CD4-positive, alpha-beta T cell (primary cell): ENCODE measurements at regions not wholly inside any gene's neighbourhood (a gene's known extent, or its start where the extent isn't known, plus 50 kb on each side); places are given as distances from the start of the nearest gene placed in this dataset.

Experiments used
- ATAC-seq: fragments of 200-7000 bp; cut with Tn5 transposase; one replicate; pipeline ENCODE4 v1.10.0; 2022; ENCODE audit warnings: mild to moderate bottlenecking; ENCODE audit not compliant: poor library complexity
- CTCF ChIA-PET: fragments of 350-600 bp; sonication (Branson Sonifier 250); formaldehyde crosslinking; loops from one replicate; lab custom pipeline; 2021; ENCODE audit warnings: antibody characterized with exemption, inconsistent platforms; lab: Charles Lee
- POLR2A ChIA-PET: fragments of 350-600 bp; sonication (Branson Sonifier 250); formaldehyde crosslinking; loops from one replicate; lab custom pipeline; 2021; ENCODE audit warnings: antibody characterized with exemption, inconsistent platforms; lab: Charles Lee
- DNase-seq, 14 experiments: peaks; one replicate each; pipeline ENCODE4 v3.0.0-alpha.2; 2013 to 2020; ENCODE audit warnings: mixed read lengths in 2 of 14
- H3K27ac ChIP-seq, 2 donors: one replicate each; pipeline versions ENCODE4 v1.5.1 to v1.7.0; 2013; ENCODE audit warnings: low read length in 2 of 2, low read depth in 1 of 2, mild to moderate bottlenecking in 1 of 2
- H3K27me3 ChIP-seq, 2 experiments: 1 replicate in 1 of 2; 2 replicates in 1 of 2; pipeline versions ENCODE4 v1.6.1 to v1.7.0; 2013; ENCODE audit warnings: low read length in 2 of 2, control low read depth in 1 of 2, mild to moderate bottlenecking in 1 of 2, moderate library complexity in 1 of 2; ENCODE audit not compliant: insufficient read depth in 2 of 2, control insufficient read depth in 1 of 2
- H3K36me3 ChIP-seq: one replicate; pipeline ENCODE4 v1.6.1; 2013; ENCODE audit warnings: low read length, control low read depth; ENCODE audit not compliant: insufficient read depth
- H3K4me1 ChIP-seq: one replicate; pipeline ENCODE4 v1.6.1; 2013; ENCODE audit warnings: low read length, control low read depth; ENCODE audit not compliant: insufficient read depth
- H3K4me3 ChIP-seq: one replicate; pipeline ENCODE4 v1.5.1; 2013; ENCODE audit warnings: mild to moderate bottlenecking, low read length, moderate library complexity
- H3K9me3 ChIP-seq, 2 experiments: 1 replicate in 1 of 2; 2 replicates in 1 of 2; pipeline versions ENCODE4 v1.6.1 to v1.7.0; 2013; ENCODE audit warnings: low read length in 2 of 2, mild to moderate bottlenecking in 2 of 2, control low read depth in 1 of 2, moderate library complexity in 1 of 2; ENCODE audit not compliant: control insufficient read depth in 1 of 2, insufficient read depth in 1 of 2
- H3K27ac Mint-ChIP-seq: one replicate; pipeline ENCODE4 v1.8.0; 2020; ENCODE audit warnings: mixed read lengths
- H3K27me3 Mint-ChIP-seq: one replicate; pipeline ENCODE4 v1.8.0; 2021; ENCODE audit warnings: mixed read lengths
- H3K36me3 Mint-ChIP-seq: one replicate; pipeline ENCODE4 v1.8.0; 2021; ENCODE audit warnings: low read depth, mixed read lengths
- H3K4me1 Mint-ChIP-seq: one replicate; pipeline ENCODE4 v1.8.0; 2021; ENCODE audit warnings: low read depth, mixed read lengths
- H3K4me3 Mint-ChIP-seq: one replicate; pipeline ENCODE4 v1.8.0; 2020; ENCODE audit warnings: mild to moderate bottlenecking, mixed read lengths
- H3K9me3 Mint-ChIP-seq: one replicate; pipeline ENCODE4 v1.8.0; 2020; ENCODE audit warnings: mixed read lengths
- intact Hi-C, 2 experiments: fragments of 100-400 bp; cut with DNase I in 1 of 2; cut with micrococcal nuclease in 1 of 2; formaldehyde crosslinking; loops; one replicate each; pipeline versions ENCODE4 v1.15.1 to v1.9.0; 2023 to 2025; cut with DNase I, micrococcal nuclease
- TF ChIP-seq, protein P1 (sequence below): fragments of 200-600 bp; IDR thresholded peaks from one replicate; pipeline ENCODE4 v1.8.0; 2022; ENCODE audit warnings: antibody characterized with exemption, mild to moderate bottlenecking

DNA sequence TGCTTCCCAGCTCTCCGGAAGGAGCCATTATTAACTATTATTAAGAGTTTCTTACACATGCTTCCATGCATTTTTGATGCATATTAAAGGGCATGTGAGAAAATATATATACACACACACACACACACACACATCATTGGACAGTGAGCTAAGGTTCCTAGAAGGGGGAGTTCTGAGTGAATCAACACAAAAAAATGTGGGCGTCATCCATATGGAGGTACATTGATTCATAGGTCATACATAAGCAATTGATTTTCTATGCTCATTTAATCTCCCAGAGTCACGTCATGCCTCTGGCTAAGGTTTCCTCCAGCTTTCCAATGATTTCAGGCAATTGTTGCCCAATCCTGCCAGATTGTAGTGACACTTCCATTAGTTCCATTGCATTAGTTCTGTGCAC lies 269.4 kb downstream of the DNAJB9 start:
- H3K9me3 ChIP-seq, result no peaks in the 10 kb centered on the region
- DNase-seq (no peak), ATAC-seq (no peak)
- H3K4me3 ChIP-seq, result no peak overlapping the region
- ChIA-PET CTCF (no interaction called here), POLR2A (no interaction called here)
- Mint-ChIP-seq H3K9me3 (peaks cover 12% of the 10 kb centered on the region), H3K27ac (no peak overlapping the region), H3K27me3 (no peaks in the 10 kb centered on the region), H3K36me3 (no peaks in the 10 kb centered on the region), H3K4me3 (no peak overlapping the region), H3K4me1 (no peaks in the 10 kb centered on the region)
- H3K4me1 ChIP-seq, result no peaks in the 10 kb centered on the region
- H3K27ac ChIP-seq, result no peak overlapping the region
- intact Hi-C loops, result no loop called here
- H3K27me3 ChIP-seq, result no peaks in the 10 kb centered on the region
- no peaks in the 10 kb centered on the region for H3K36me3 ChIP-seq
- TF ChIP-seq, protein P1, sequence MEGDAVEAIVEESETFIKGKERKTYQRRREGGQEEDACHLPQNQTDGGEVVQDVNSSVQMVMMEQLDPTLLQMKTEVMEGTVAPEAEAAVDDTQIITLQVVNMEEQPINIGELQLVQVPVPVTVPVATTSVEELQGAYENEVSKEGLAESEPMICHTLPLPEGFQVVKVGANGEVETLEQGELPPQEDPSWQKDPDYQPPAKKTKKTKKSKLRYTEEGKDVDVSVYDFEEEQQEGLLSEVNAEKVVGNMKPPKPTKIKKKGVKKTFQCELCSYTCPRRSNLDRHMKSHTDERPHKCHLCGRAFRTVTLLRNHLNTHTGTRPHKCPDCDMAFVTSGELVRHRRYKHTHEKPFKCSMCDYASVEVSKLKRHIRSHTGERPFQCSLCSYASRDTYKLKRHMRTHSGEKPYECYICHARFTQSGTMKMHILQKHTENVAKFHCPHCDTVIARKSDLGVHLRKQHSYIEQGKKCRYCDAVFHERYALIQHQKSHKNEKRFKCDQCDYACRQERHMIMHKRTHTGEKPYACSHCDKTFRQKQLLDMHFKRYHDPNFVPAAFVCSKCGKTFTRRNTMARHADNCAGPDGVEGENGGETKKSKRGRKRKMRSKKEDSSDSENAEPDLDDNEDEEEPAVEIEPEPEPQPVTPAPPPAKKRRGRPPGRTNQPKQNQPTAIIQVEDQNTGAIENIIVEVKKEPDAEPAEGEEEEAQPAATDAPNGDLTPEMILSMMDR, result no peak

DNA sequence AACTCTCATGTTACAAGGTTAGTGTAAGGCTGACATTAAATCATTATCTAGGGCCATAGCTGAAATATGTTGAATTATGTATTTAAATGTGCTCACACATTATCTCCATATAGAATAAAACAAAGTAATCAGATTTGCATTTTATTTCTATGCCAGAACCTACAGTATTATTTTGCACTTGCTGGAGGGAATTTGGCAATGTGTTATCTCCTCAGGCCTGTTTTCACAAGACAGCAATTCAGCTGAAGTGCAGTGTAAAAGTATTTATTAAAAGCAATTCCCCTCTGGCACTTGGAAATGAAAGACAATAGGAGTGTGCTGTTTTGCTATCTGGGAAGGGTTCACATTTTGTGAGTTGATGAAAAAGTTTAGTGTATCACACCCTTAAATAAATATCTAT lies 276.3 kb downstream of the DNAJB9 start:
- H3K27me3 ChIP-seq, result no peaks in the 10 kb centered on the region
- TF ChIP-seq, protein P1, result no peak
- H3K27ac ChIP-seq, result no peak overlapping the region
- no peaks in the 10 kb centered on the region for H3K27me3 Mint-ChIP-seq
- ChIA-PET CTCF (no interaction called here), POLR2A (no interaction called here)
- H3K4me3 Mint-ChIP-seq, result no peak overlapping the region
- H3K36me3 ChIP-seq, result no peaks in the 10 kb centered on the region
- no peaks in the 10 kb centered on the region for H3K36me3 Mint-ChIP-seq
- H3K9me3 ChIP-seq, result no peaks in the 10 kb centered on the region
- H3K4me3 ChIP-seq, result no peak overlapping the region
- no peak for ATAC-seq
- peaks cover 2% of the 10 kb centered on the region for H3K9me3 Mint-ChIP-seq
- no peak for DNase-seq
- no peaks in the 10 kb centered on the region for H3K4me1 ChIP-seq
- H3K4me1 Mint-ChIP-seq, result no peaks in the 10 kb centered on the region
- intact Hi-C loops, result no loop called here
- no peak overlapping the region for H3K27ac Mint-ChIP-seq

DNA sequence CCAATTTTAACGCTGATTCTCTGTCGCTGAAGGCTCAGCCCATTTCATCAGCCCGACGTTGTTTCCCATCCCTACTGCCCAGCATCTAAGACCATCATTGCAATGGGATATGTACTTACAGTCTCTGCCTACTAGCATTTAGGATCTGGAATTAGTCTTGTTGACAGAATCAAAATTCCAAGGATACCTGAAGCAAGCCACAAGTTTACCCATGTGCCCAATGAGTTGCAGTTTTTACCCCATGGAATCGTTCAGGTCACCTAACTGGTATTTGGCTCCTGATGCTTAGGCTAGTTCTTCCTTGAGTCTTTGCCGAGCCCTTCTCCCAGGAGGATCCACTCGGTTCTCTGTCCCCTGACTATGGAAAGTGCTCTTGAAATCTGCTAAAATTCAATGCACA lies 276.8 kb downstream of the DNAJB9 start:
- Mint-ChIP-seq H3K4me1 (no peaks in the 10 kb centered on the region), H3K4me3 (no peak overlapping the region), H3K36me3 (no peaks in the 10 kb centered on the region), H3K27me3 (no peaks in the 10 kb centered on the region), H3K9me3 (peaks cover 2% of the 10 kb centered on the region), H3K27ac (no peak overlapping the region)
- ChIA-PET CTCF (no interaction called here), POLR2A (no interaction called here)
- Histone ChIP-seq H3K9me3 (no peaks in the 10 kb centered on the region), H3K4me1 (no peaks in the 10 kb centered on the region), H3K27ac (no peak overlapping the region), H3K27me3 (no peaks in the 10 kb centered on the region), H3K36me3 (no peaks in the 10 kb centered on the region), H3K4me3 (no peak overlapping the region)
- intact Hi-C loops, result no loop called here
- DNase-seq, result no peak
- ATAC-seq, result no peak
- TF ChIP-seq, protein P1, result no peak
